ENCODE measurements at regions not wholly inside any gene's neighbourhood (a gene's known extent, or its start where the extent isn't known, plus 50 kb on each side); places are given as distances from the start of the nearest gene placed in this dataset.

DNA sequence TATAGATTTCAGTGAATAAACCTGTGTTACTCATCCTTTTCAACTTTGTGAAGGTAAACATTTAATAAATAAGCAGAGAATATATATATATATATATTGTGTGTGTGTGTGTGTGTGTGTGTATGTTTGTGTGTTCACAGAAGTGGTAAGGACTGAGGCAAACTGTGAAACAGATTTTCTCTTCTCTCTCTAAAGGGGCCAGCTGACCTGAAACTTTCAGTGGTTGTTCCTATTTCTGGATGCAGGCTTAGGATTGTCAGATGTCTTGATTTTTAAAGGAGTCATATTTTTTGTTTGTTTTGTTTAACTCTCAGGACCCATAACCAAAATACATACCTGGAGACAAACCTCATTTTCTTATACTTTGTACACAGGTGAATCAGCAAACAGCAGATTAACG, 714.9 kb upstream of the MEF2C start:
- intact Hi-C loops (cut with DNase I) = no loop called here
- Histone ChIP-seq H3K27me3 (no peaks in the 10 kb centered on the region), H3K4me3 (no peak overlapping the region), H3K27ac (replicated peaks in 1 of 4) (no peak overlapping the region), H3K36me3 (no peaks in the 10 kb centered on the region), H3K9me3 (no peaks in the 10 kb centered on the region), H3K4me1 (no peaks in the 10 kb centered on the region)
- 82% methylated on average over 1 of the region's 1 CpG for WGBS
- DNase-seq (ENCODE audit: extremely low spot score) = no peak
- TF ChIP-seq POLR2A (IDR thresholded peaks at IDR 0.05; ENCODE audit: low read depth) = no peak
- TF ChIP-seq POLR2AphosphoS5 (IDR thresholded peaks at IDR 0.05) = no peak
- TF ChIP-seq EP300 (IDR thresholded peaks at IDR 0.05) = no peak
- no peak for TF ChIP-seq CTCF (IDR thresholded peaks at IDR 0.05)

- no peaks in the 10 kb centered on the region for H3K36me3 ChIP-seq
Observed at GRCh38 chr5:89596821-89597220, 713.8 kb upstream of the MEF2C start.

DNA sequence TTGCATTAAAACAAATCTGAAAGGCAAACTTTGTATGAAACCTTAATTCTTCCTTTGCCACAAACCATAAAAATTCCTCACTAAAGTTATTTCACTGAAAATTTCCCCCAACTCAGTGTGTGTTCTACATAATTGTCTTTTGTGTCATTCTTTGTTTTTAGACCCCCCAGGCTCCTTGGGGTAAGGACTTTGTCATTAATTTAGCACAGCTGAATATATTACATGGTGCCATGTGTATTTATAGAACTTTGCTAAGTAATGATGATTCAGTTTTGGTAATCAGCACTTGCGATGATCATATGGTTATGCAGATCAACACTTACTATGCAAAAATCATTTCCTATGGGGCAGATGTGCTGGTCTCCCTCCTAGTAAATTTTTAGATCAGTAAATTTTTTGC, 712.1 kb upstream of the MEF2C start:
- no peaks in the 10 kb centered on the region for H3K36me3 ChIP-seq
- TF ChIP-seq EP300 (IDR thresholded peaks at IDR 0.05) (no peak), POLR2A (IDR thresholded peaks at IDR 0.05; ENCODE audit: low read depth) (no peak), POLR2AphosphoS5 (IDR thresholded peaks at IDR 0.05) (no peak), CTCF (IDR thresholded peaks at IDR 0.05) (no peak)
- H3K4me3 ChIP-seq = no peak overlapping the region
- H3K4me1 ChIP-seq = no peaks in the 10 kb centered on the region
- H3K27ac ChIP-seq (replicated peaks in 1 of 4) = no peak overlapping the region
- no peaks in the 10 kb centered on the region for H3K27me3 ChIP-seq
- WGBS = 90% methylated on average over 1 of the region's 1 CpG
- intact Hi-C loops (cut with DNase I) = no loop called here
- no peaks in the 10 kb centered on the region for H3K9me3 ChIP-seq
- no peak for DNase-seq (ENCODE audit: extremely low spot score)

More at GRCh38 chr5:89596821-89597220, 713.8 kb upstream of the MEF2C start:
- H3K4me3 ChIP-seq = no peak overlapping the region
- WGBS = 44% methylated on average over 2 of the region's 2 CpGs
- H3K27ac ChIP-seq (replicated peaks in 1 of 4) = no peak overlapping the region
- H3K4me1 ChIP-seq = no peaks in the 10 kb centered on the region
- no peaks in the 10 kb centered on the region for H3K9me3 ChIP-seq
- intact Hi-C loops (cut with DNase I) = no loop called here
- no peaks in the 10 kb centered on the region for H3K27me3 ChIP-seq
- DNase-seq (ENCODE audit: extremely low spot score) = no peak
- no peak for TF ChIP-seq POLR2A (IDR thresholded peaks at IDR 0.05; ENCODE audit: low read depth)
- no peak for TF ChIP-seq CTCF (IDR thresholded peaks at IDR 0.05)
- TF ChIP-seq POLR2AphosphoS5 (IDR thresholded peaks at IDR 0.05) = no peak
- TF ChIP-seq EP300 (IDR thresholded peaks at IDR 0.05) = no peak

GRCh38 chr5:89584339-89584956, 701.5 kb upstream of the MEF2C start:
- WGBS = 47% methylated on average over 5 of the region's 5 CpGs
- intact Hi-C loops (cut with DNase I) = no loop called here
- Histone ChIP-seq H3K4me3 (no peak overlapping the region), H3K27ac (replicated peaks in 1 of 4) (no peak overlapping the region), H3K27me3 (no peaks in the 10 kb centered on the region), H3K4me1 (peaks cover 0 to 7% (median 1%) of the 10 kb centered on the region in 4 donors), H3K36me3 (no peaks in the 10 kb centered on the region), H3K9me3 (no peaks in the 10 kb centered on the region)
- TF ChIP-seq POLR2AphosphoS5 (IDR thresholded peaks at IDR 0.05) (no peak), CTCF (IDR thresholded peaks at IDR 0.05) (no peak), EP300 (IDR thresholded peaks at IDR 0.05) (no peak), POLR2A (IDR thresholded peaks at IDR 0.05; ENCODE audit: low read depth) (no peak)
- DNase-seq (ENCODE audit: extremely low spot score) = no peak

GRCh38 chr5:89583534-89583933, 700.5 kb upstream of the MEF2C start:
- Histone ChIP-seq H3K36me3 (no peaks in the 10 kb centered on the region), H3K27me3 (no peaks in the 10 kb centered on the region), H3K9me3 (no peaks in the 10 kb centered on the region), H3K4me3 (no peak overlapping the region), H3K27ac (replicated peaks in 1 of 4) (no peak overlapping the region), H3K4me1 (peaks cover 0 to 7% (median 1%) of the 10 kb centered on the region in 4 donors)
- TF ChIP-seq POLR2A (IDR thresholded peaks at IDR 0.05; ENCODE audit: low read depth) (no peak), CTCF (IDR thresholded peaks at IDR 0.05) (no peak), POLR2AphosphoS5 (IDR thresholded peaks at IDR 0.05) (no peak), EP300 (IDR thresholded peaks at IDR 0.05) (no peak)
- intact Hi-C loops (cut with DNase I) = no loop called here
- no peak for DNase-seq (ENCODE audit: extremely low spot score)

All from esophagus muscularis mucosa (tissue), 4 donors.